GM12878 (cell line): ENCODE measurements at regions not wholly inside any gene's neighbourhood (a gene's known extent, or its start where the extent isn't known, plus 50 kb on each side); places are given as distances from the start of the nearest gene placed in this dataset.

Experiments
- REST ChIP-seq: IDR thresholded peaks from 2 replicates; pipeline ENCODE4 v1.6.1; 2012; ENCODE audit warnings: mild to moderate bottlenecking, low read depth, low read length
- SIN3A ChIP-seq: IDR thresholded peaks from 2 replicates; pipeline ENCODE4 v1.6.1; 2012; ENCODE audit warnings: low read depth, low read length, improper control_type of control experiment

- TF ChIP-seq SIN3A = no peak
- no peak for TF ChIP-seq REST
Observed at GRCh38 chr21:35578831-35579471, 481.4 kb downstream of the SETD4 start.
